ENCODE measurements at regions not wholly inside any gene's neighbourhood (a gene's known extent, or its start where the extent isn't known, plus 50 kb on each side); places are given as distances from the start of the nearest gene placed in this dataset.

DNA sequence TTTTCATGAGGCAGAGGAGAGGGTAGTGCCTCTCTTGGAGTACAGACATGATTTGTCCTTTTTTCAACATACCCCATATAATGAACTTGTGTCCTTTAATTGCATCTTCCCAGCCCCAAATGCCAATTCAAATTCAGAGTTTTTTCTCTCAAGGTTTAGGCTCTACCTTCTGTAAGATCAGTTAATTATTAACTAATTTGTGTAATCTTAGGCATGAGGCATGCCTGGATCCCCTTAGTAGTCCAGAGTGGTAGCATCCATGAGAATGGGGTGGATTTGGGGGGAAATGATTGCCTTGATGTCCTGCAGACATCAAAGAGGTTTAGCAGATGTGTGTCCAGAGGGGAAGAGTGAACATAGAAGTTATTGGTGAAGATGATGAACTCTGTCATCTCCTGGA is 533.3 kb downstream of the LRRC70 start:
- TF ChIP-seq, protein P1, sequence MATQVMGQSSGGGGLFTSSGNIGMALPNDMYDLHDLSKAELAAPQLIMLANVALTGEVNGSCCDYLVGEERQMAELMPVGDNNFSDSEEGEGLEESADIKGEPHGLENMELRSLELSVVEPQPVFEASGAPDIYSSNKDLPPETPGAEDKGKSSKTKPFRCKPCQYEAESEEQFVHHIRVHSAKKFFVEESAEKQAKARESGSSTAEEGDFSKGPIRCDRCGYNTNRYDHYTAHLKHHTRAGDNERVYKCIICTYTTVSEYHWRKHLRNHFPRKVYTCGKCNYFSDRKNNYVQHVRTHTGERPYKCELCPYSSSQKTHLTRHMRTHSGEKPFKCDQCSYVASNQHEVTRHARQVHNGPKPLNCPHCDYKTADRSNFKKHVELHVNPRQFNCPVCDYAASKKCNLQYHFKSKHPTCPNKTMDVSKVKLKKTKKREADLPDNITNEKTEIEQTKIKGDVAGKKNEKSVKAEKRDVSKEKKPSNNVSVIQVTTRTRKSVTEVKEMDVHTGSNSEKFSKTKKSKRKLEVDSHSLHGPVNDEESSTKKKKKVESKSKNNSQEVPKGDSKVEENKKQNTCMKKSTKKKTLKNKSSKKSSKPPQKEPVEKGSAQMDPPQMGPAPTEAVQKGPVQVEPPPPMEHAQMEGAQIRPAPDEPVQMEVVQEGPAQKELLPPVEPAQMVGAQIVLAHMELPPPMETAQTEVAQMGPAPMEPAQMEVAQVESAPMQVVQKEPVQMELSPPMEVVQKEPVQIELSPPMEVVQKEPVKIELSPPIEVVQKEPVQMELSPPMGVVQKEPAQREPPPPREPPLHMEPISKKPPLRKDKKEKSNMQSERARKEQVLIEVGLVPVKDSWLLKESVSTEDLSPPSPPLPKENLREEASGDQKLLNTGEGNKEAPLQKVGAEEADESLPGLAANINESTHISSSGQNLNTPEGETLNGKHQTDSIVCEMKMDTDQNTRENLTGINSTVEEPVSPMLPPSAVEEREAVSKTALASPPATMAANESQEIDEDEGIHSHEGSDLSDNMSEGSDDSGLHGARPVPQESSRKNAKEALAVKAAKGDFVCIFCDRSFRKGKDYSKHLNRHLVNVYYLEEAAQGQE (IDR thresholded peaks at IDR 0.05; ENCODE audit: low read depth): no peak
- TF ChIP-seq TCF12 (IDR thresholded peaks at IDR 0.05; ENCODE audit: low read depth) (no peak), TAF1 (IDR thresholded peaks at IDR 0.05; ENCODE audit: low read depth) (no peak), TEAD4 (IDR thresholded peaks at IDR 0.05) (no peak), YY1 (IDR thresholded peaks at IDR 0.05; ENCODE audit: low read depth) (no peak)
